ENCODE measurements at regions not wholly inside any gene's neighbourhood (a gene's known extent, or its start where the extent isn't known, plus 50 kb on each side); places are given as distances from the start of the nearest gene placed in this dataset.
A peak's percentile ranks its signal among the peaks of the same experiment; 100 is the strongest.
"Not testable (repeated sequence)": the region's sequence is repeated elsewhere in the genome, so short reads cannot be mapped to it uniquely, and the experiment has no call there.

GRCh38 chr3:178967177-178967532, 104.5 kb downstream of the ZMAT3 start:
- DNase-seq, result no peak
- intact Hi-C loops (cut with DNase I), result loop anchor here (5.0 kb wide), 1 partner anchor 525 kb away; no protein-coding TSS in a partner anchor
- ATAC-seq (ENCODE audit: poor library complexity), result peak; percentile 50

DNA sequence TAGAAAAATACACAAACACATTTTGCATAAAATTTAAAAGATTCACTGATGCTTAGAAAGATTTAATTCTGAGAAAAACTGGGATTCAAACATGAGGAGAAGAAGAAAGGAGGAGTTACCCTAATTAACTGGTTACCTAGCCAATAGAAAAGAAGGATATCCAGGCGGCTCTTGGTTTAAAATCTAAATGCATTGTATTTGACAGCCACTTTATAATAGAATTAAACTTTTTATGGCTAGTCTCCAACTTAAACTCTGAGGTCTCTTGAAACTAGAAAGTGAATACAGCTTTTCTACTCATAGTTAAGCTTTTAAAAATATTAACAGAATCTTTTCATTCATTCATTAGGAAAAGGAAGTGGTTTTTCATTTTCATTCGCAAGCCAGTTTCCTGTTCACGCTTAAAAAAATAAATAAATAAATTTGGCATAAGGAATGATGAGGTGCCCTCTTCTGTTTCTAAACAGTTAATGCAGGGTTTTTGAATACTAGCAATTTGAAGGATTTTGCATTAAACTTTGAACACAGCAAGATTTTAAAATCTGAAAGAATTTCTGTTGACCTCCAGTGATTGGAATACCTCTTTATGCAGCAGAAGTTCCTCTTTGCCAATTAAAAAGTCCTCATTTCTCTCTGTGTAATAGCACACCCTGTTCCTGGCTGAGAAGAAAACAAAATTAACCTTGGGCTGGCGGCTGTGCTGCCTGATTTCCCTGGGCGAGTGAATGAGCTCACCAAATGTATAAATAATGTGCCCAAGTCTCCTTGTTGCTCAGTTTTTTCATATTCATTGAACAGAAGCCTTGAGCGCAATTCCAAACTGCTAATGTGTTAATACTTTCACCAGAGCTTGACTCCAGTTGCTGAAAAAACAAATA, 105.1 kb downstream of the ZMAT3 start:
- intact Hi-C loops (cut with DNase I), result loop anchor here (5.0 kb wide), 1 partner anchor 524 kb away; no protein-coding TSS in a partner anchor
- DNase-seq (no peak), ATAC-seq (ENCODE audit: poor library complexity) (peak; percentile 82)

DNA sequence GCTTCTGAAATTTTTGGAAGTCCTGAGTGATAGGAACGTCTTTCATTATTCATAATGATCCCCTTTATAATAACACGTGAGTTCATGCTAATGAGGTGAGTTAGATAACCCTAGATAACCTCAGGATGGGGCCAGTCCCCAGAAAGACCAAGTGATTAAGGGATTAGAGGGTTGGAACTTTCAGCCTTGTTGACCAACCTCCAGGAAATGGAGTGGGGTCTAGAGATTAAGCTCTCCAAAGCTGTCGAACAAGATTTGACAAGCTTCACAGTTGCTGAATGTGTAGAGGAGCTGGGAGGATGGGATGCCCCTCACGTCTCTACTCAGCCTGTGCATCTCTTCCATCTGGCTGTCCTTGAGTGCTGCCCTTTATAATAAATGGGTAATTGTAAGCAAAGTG, 107.1 kb downstream of the ZMAT3 start:
- intact Hi-C loops (cut with DNase I), result no loop called here
- no peak for ATAC-seq (ENCODE audit: poor library complexity)
- DNase-seq, result no peak

GRCh38 chr3:178960918-178961317, 110.7 kb downstream of the ZMAT3 start:
- intact Hi-C loops (cut with DNase I), result no loop called here
- ATAC-seq (ENCODE audit: poor library complexity) (no peak), DNase-seq (no peak)

DNA sequence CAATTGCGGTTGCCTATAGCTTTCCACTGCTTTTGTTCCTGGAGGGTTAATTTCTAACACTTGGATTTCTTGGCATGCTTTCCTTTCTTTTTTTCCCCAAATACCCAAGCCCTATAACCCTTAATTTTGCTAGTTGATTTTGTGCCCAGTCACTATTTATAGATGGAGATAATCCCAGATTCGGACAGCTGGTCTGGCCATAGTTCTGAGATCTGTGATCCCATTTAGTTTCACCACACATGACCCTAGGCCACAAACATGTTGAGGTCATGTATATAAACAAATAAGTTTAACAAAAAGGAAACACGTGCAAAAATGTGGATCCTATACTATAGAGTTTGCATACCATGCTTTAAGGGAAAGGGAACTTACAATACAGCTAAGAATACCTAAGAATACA, 111.4 kb downstream of the ZMAT3 start:
- ATAC-seq (ENCODE audit: poor library complexity) (no peak), DNase-seq (no peak)
- intact Hi-C loops (cut with DNase I), result no loop called here

GRCh38 chr3:178950676-178951075, 120.9 kb downstream of the ZMAT3 start:
- ATAC-seq (ENCODE audit: poor library complexity) (no peak), DNase-seq (no peak)
- intact Hi-C loops (cut with DNase I), result loop anchor here (5.0 kb wide), 1 partner anchor 508 kb away; no protein-coding TSS in a partner anchor

GRCh38 chr3:178949896-178950295, 121.7 kb downstream of the ZMAT3 start:
- DNase-seq (no peak), ATAC-seq (ENCODE audit: poor library complexity) (no peak)
- intact Hi-C loops (cut with DNase I), result loop anchor here (5.0 kb wide), 1 partner anchor 508 kb away; no protein-coding TSS in a partner anchor

GRCh38 chr3:178948546-178948945, 123.1 kb downstream of the ZMAT3 start:
- no peak for ATAC-seq (ENCODE audit: poor library complexity)
- DNase-seq, result no peak
- intact Hi-C loops (cut with DNase I), result no loop called here

DNA sequence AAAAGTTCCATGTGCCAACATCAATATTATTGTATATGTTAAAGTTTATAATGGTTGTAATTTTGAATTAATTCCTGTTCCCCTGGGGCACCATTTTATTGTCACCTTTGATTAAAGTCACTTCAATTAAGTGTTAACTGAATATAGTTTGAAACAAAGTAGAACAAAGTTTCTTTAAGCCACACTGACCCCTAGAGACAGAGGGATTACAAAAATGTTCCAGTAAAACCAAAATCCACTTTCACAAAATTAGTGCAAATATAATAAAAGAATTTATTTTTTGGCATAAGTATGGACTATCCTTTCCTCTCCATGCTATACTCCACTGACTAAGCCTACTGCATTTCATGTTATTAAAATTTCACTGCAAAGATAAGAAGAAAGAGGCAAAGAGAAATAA, 123.9 kb downstream of the ZMAT3 start:
- no peak for ATAC-seq (ENCODE audit: poor library complexity)
- no peak for DNase-seq
- intact Hi-C loops (cut with DNase I), result no loop called here

DNA sequence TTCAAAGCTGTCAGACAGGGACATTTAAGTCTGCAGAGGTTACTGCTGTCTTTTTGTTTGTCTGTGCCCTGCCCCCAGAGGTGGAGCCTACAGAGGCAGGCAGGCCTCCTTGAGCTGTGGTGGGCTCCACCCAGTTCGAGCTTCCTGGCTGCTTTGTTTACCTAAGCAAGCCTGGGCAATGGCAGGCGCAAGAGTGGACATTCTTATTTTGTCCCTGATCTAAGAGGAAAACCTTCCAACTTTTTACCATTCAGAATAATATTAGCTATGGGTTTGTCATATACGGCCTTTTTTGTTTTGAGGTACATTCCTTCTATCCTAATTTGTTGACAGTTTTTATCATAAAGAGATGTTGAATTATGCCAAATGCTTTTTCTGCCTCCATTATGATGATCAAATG, 129.3 kb downstream of the ZMAT3 start:
- DNase-seq; ATAC-seq (ENCODE audit: poor library complexity); intact Hi-C loops (cut with DNase I): not testable (repeated sequence)

GRCh38 chr3:178930116-178930515, 141.5 kb downstream of the ZMAT3 start:
- intact Hi-C loops (cut with DNase I), result no loop called here
- ATAC-seq (ENCODE audit: poor library complexity), result no peak
- DNase-seq, result no peak

- DNase-seq (no peak), ATAC-seq (ENCODE audit: poor library complexity) (no peak)
- intact Hi-C loops (cut with DNase I), result no loop called here
Measured at GRCh38 chr3:178916223-178916622, 155.4 kb downstream of the ZMAT3 start.

DNA sequence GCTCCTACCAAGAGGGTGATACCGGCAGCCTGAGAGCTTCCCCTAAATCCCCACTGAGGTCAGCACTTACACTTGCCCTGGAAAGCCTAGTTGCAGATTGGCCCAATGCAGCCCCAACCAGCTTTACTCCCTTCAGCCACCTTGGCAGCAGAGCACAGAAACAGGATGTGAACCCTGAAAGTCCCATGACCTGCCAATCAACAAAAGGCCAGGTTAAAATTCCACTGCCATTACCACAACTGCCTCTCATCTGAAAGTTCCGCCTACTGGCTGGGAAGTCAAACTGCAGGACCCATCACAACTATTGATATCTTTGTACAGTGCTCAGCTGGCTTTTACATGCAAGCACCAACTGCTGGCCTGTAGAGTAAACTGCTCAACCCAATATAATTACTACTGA, 156.2 kb downstream of the ZMAT3 start:
- DNase-seq, result no peak
- intact Hi-C loops (cut with DNase I), result no loop called here
- no peak for ATAC-seq (ENCODE audit: poor library complexity)

DNA sequence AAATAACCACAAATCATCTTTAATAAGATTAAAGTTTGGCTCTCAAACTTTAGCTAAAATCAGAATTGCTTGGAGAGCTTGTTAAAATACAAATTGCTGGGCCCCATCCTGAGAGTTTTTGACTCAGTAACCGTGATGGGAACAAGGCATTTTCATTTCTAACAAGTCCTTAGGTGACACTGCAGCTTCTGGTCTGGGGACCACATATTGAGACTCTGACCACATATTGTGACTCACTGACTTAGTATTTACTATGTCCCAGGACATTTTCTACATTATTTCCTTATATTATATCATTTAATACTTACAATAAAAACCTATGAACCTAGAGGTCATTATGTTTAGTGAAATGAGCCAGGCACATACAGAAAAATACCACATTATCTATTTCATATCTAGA, 164.5 kb downstream of the ZMAT3 start:
- intact Hi-C loops (cut with DNase I), result no loop called here
- no peak for DNase-seq
- no peak for ATAC-seq (ENCODE audit: poor library complexity)

GRCh38 chr3:178901204-178901603, 170.4 kb downstream of the ZMAT3 start:
- no peak for ATAC-seq (ENCODE audit: poor library complexity)
- DNase-seq, result no peak
- intact Hi-C loops (cut with DNase I), result no loop called here

DNA sequence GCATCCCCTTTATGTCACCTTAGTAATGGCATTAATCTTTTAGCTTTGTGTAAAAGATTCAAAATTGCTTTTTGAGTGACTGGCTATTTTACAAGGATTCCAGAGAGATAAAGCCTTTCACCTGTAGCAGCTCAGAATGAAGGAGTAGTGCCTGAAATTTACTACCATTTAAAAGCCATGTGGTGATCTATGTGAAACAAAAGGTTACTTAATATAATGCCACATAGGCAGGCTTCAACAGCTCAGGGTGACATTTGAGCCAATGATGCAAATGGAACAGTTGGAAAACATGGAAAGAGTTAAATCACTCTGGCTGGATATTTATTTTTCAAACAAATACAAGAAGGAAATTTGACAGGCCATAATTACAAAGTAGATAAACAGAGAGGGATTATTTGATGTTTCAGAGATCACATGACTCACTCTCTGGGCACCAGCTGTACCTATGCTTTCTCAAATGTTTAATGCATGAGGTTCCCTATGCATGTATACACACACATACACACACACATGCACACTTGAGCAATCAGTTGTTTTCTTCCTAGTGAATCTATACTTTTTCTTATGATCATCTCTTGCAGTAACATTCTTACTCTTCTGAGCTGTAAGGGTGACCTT, 171.5 kb downstream of the ZMAT3 start:
- DNase-seq (no peak), ATAC-seq (ENCODE audit: poor library complexity) (no peak)
- intact Hi-C loops (cut with DNase I), result no loop called here

DNA sequence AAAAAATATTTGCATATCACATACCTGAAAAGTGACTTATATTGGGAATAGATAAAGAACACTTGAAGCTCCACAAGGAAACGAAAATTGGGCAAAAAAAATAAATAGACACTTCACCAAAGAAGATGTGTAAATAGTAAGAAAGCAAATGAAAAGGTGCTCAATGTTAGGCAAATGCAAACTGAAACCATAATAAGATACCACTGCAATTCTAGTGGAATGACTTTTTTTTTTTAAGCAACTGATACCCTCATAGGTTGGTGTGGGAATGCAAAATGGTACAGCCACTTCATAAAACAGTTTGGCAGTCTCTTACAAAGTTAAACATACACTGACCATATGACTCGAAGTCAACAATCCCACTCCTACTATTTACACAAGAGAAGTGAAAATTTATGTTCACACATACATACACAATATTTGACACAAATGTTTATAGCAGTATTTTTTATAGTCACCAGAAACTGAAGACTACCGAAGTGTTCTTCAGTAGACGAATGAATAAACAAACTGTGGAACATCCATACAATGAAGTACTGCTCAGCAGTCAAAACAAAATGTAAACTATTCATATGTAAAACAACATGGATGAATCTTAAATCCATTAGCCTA, 176.3 kb downstream of the ZMAT3 start:
- no peak for ATAC-seq (ENCODE audit: poor library complexity)
- DNase-seq, result no peak
- intact Hi-C loops (cut with DNase I), result no loop called here

All from Right ventricle myocardium superior (tissue), 1 donor.